H1 (cell line): ENCODE measurements at regions not wholly inside any gene's neighbourhood (a gene's known extent, or its start where the extent isn't known, plus 50 kb on each side); places are given as distances from the start of the nearest gene placed in this dataset.
A peak's percentile ranks its signal among the peaks of the same experiment; 100 is the strongest.

Experiments
- CTCF ChIA-PET: fragments of 300-600 bp; sonication (Branson Sonifier 250); formaldehyde crosslinking; loops from one replicate; lab custom pipeline; 2021; ENCODE audit not compliant: partially characterized antibody; lab: Charles Lee
- POLR2A ChIA-PET: fragments of 300-600 bp; sonication (Branson Sonifier 250); formaldehyde crosslinking; loops from one replicate; lab custom pipeline; 2021; ENCODE audit warnings: inconsistent platforms; ENCODE audit not compliant: partially characterized antibody; lab: Charles Lee
- DNase-seq, 2 experiments: peaks; one replicate each; pipeline versions ENCODE4 v3.0.0 to v3.0.0-alpha.2; 2010 to 2022; ENCODE audit warnings: low spot score in 2 of 2, low read depth in 1 of 2, mixed read lengths in 1 of 2
- FAIRE-seq: peaks from 2 replicates; lab custom pipeline; 2011; peaks lifted over from hg19 to GRCh38; lab: Jason Lieb, UNC
- H2AFZ ChIP-seq: 2 replicates; pipeline ENCODE4 v1.8.1; 2012; ENCODE audit warnings: low read length, inconsistent platforms
- H2AK5ac ChIP-seq: 2 replicates; pipeline ENCODE4 v1.6.1; 2013; ENCODE audit warnings: low read depth, low read length
- H2BK120ac ChIP-seq: replicated peaks from 2 replicates; pipeline ENCODE3; 2013; ENCODE audit warnings: low read depth, low read length, inconsistent platforms
- H2BK12ac ChIP-seq: 2 replicates; pipeline ENCODE4 v1.6.1; 2013; ENCODE audit warnings: low read depth, low read length
- H2BK15ac ChIP-seq: 2 replicates; pipeline ENCODE4 v1.6.1; 2013; ENCODE audit warnings: low read length
- H2BK20ac ChIP-seq: 2 replicates; pipeline ENCODE4 v1.6.1; 2013; ENCODE audit warnings: low read length
- H2BK5ac ChIP-seq: 2 replicates; pipeline ENCODE4 v1.6.1; 2013; ENCODE audit warnings: low read depth, low read length
- H3K14ac ChIP-seq: 2 replicates; pipeline ENCODE4 v1.6.1; 2013; ENCODE audit warnings: inconsistent platforms; ENCODE audit not compliant: insufficient read length
- H3K18ac ChIP-seq: 2 replicates; pipeline ENCODE4 v1.6.1; 2013; ENCODE audit warnings: low read length; ENCODE audit errors: extremely low read depth
- H3K23ac ChIP-seq: 2 replicates; pipeline ENCODE4 v1.6.1; 2013; ENCODE audit warnings: inconsistent platforms; ENCODE audit not compliant: insufficient read length
- H3K23me2 ChIP-seq: 2 replicates; pipeline ENCODE4 v1.6.1; 2013; ENCODE audit warnings: low read depth, low read length
- H3K27ac ChIP-seq: 2 replicates; pipeline ENCODE4 v1.6.1; 2011; ENCODE audit warnings: low read depth, low read length, inconsistent platforms
- H3K27me3 ChIP-seq, 4 experiments: replicated peaks in 1 of 4; 1 replicate in 1 of 4; 2 replicates in 3 of 4; pipeline versions ENCODE4 v1.6.1 to v1.8.1; 2011 to 2013; ENCODE audit warnings: low read length in 3 of 4, mild to moderate bottlenecking in 3 of 4, inconsistent platforms in 2 of 4, mixed read lengths in 2 of 4, moderate library complexity in 1 of 4; ENCODE audit not compliant: control insufficient read depth in 3 of 4, insufficient read depth in 3 of 4; ENCODE audit errors: extremely low read depth in 1 of 4
- H3K36me3 ChIP-seq, 4 experiments: 2 replicates each; pipeline versions ENCODE4 v1.6.1 to v1.8.1; 2011 to 2013; ENCODE audit warnings: mild to moderate bottlenecking in 4 of 4, low read length in 3 of 4, moderate library complexity in 2 of 4, control low read depth in 1 of 4, inconsistent platforms in 1 of 4; ENCODE audit not compliant: insufficient read depth in 4 of 4, control insufficient read depth in 2 of 4
- H3K4ac ChIP-seq: replicated peaks from 2 replicates; pipeline ENCODE3; 2013; ENCODE audit warnings: low read length, low read depth, mixed read lengths, inconsistent platforms; ENCODE audit not compliant: insufficient read length
- H3K4me1 ChIP-seq, 4 experiments: replicated peaks in 1 of 4; 1 replicate in 1 of 4; 2 replicates in 3 of 4; pipeline versions ENCODE4 v1.6.1 to v1.8.1; 2011 to 2013; ENCODE audit warnings: low read length in 3 of 4, inconsistent platforms in 2 of 4, mixed read lengths in 1 of 4; ENCODE audit not compliant: insufficient read depth in 4 of 4, control insufficient read depth in 3 of 4
- H3K4me2 ChIP-seq, 2 experiments: 2 replicates each; pipeline versions ENCODE4 v1.6.1 to v1.8.1; 2011 to 2013; ENCODE audit warnings: low read depth in 2 of 2, low read length in 2 of 2, control low read depth in 1 of 2, inconsistent platforms in 1 of 2, mild to moderate bottlenecking in 1 of 2; ENCODE audit not compliant: insufficient read depth in 1 of 2
- H3K4me3 ChIP-seq, 4 experiments: fragments of 200-600, 300-600 bp in 1 of 4; sonication (generic), shearing (Covaris generic), sonication (Bioruptor Twin) in 1 of 4; 2 replicates each; pipeline versions ENCODE4 v1.5.1 to v1.8.1; 2011 to 2016; ENCODE audit warnings: low read length in 4 of 4, low read depth in 3 of 4, control low read depth in 2 of 4, inconsistent platforms in 2 of 4, mild to moderate bottlenecking in 2 of 4, mixed read lengths in 1 of 4, moderate library complexity in 1 of 4; ENCODE audit not compliant: insufficient read depth in 2 of 4; ENCODE audit errors: extremely low read depth in 1 of 4
- H3K56ac ChIP-seq: replicated peaks from 2 replicates; pipeline ENCODE3; 2013; ENCODE audit warnings: low read depth, mild to moderate bottlenecking, mixed read lengths, low read length, inconsistent platforms; ENCODE audit not compliant: insufficient read length
- H3K79me1 ChIP-seq: 2 replicates; pipeline ENCODE4 v1.6.1; 2013; ENCODE audit warnings: low read depth, low read length, control low read depth
- H3K79me2 ChIP-seq, 2 experiments: 2 replicates each; pipeline versions ENCODE4 v1.6.1 to v1.8.1; 2012 to 2013; ENCODE audit warnings: low read length in 2 of 2, mild to moderate bottlenecking in 2 of 2, inconsistent platforms in 1 of 2; ENCODE audit not compliant: insufficient read depth in 2 of 2, control insufficient read depth in 1 of 2
- H3K9ac ChIP-seq, 4 experiments: replicated peaks in 1 of 4; 1 replicate in 1 of 4; 2 replicates in 3 of 4; pipeline versions ENCODE4 v1.6.1 to v1.8.1; 2011 to 2013; ENCODE audit warnings: low read depth in 3 of 4, low read length in 3 of 4, control low read depth in 2 of 4, mild to moderate bottlenecking in 2 of 4, moderate library complexity in 2 of 4, inconsistent platforms in 1 of 4; ENCODE audit errors: extremely low read depth in 1 of 4
- H3K9me3 ChIP-seq, 2 experiments: 2 replicates each; pipeline versions ENCODE4 v1.6.1 to v1.8.1; 2012 to 2013; ENCODE audit warnings: mild to moderate bottlenecking in 2 of 2, moderate library complexity in 2 of 2, control low read depth in 1 of 2, inconsistent platforms in 1 of 2, low read depth in 1 of 2, low read length in 1 of 2, mixed read lengths in 1 of 2; ENCODE audit not compliant: insufficient read depth in 2 of 2
- H4K20me1 ChIP-seq, 2 experiments: replicated peaks in 1 of 2; 2 replicates each; pipeline versions ENCODE3 to v1.8.1; 2011 to 2013; ENCODE audit warnings: inconsistent platforms in 2 of 2, low read length in 2 of 2, mild to moderate bottlenecking in 1 of 2; ENCODE audit not compliant: insufficient read depth in 2 of 2, control insufficient read depth in 1 of 2
- H4K5ac ChIP-seq: 2 replicates; pipeline ENCODE4 v1.6.1; 2013; ENCODE audit warnings: low read length, low read depth, mixed read lengths, inconsistent platforms; ENCODE audit not compliant: insufficient read length
- H4K8ac ChIP-seq: 2 replicates; pipeline ENCODE4 v1.8.0; 2013; ENCODE audit warnings: mild to moderate bottlenecking, moderate library complexity, low read length, inconsistent platforms; ENCODE audit not compliant: insufficient read depth; ENCODE audit errors: extremely low read depth
- H4K91ac ChIP-seq: replicated peaks from 2 replicates; pipeline ENCODE3; 2013; ENCODE audit warnings: low read length, mixed read lengths, inconsistent platforms; ENCODE audit not compliant: insufficient read length
- CHD1 ChIP-seq: IDR thresholded peaks from 2 replicates; pipeline ENCODE4 v1.6.1; 2012; ENCODE audit warnings: low read depth, low read length, improper control_type of control experiment
- EGR1 ChIP-seq: IDR thresholded peaks from 2 replicates; pipeline ENCODE4 v1.6.1; 2011; ENCODE audit warnings: low read depth, low read length, borderline replicate concordance
- NANOG ChIP-seq: IDR thresholded peaks from 2 replicates; pipeline ENCODE4 v1.6.1; 2011; ENCODE audit warnings: low read length, low read depth, mild to moderate bottlenecking, inconsistent platforms; ENCODE audit not compliant: insufficient read depth, poor library complexity, severe bottlenecking
- TAF1 ChIP-seq: IDR thresholded peaks from 2 replicates; pipeline ENCODE4 v1.6.1; 2011; ENCODE audit warnings: mild to moderate bottlenecking, low read depth, low read length
- WGBS, 2 experiments: shearing (Covaris generic) in 1 of 2; methylation state at CpG; one replicate each; pipeline versions ENCODE4 v1.1.6 to v1.1.7; 2013 to 2015; ENCODE audit warnings: low lambda C conversion rate in 2 of 2, mixed read lengths in 2 of 2, inconsistent platforms in 1 of 2, low coverage in 1 of 2, missing lambda C conversion rate in 1 of 2; ENCODE audit not compliant: insufficient replicate concordance in 2 of 2, insufficient coverage in 1 of 2, insufficient read length in 1 of 2; ENCODE audit errors: extremely low coverage in 1 of 2, missing lambda C conversion rate in 1 of 2; 5-methylcytosine and 5-hydroxymethylcytosine counted together
- TF ChIP-seq, protein P1 (sequence below): IDR thresholded peaks from 2 replicates; pipeline ENCODE4 v1.6.1; 2012; ENCODE audit warnings: inconsistent platforms

DNA sequence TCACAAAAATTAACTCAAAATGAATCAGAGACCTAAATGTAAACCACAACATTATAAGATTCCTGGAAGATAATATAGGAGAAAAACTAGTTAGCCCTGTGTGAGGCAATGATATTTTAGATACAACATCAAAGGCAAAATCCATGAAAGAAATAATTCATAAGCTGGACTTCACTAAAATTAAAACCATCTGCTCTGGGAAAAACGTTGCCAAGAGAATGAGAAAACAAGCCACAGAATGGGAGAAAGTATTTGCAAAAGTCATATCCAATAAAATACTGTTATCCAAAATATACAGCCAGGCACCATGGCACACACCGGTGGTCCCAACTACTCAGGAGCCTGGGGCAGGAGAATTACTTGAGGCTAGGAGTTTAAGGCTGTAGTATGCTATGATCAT, 70.3 kb downstream of the SYF2 start:
- no peaks in the 10 kb centered on the region for H3K23me2 ChIP-seq
- WGBS, 2 experiments: 47% methylated on average over 2 of the region's 2 CpGs; no CpG with 5 or more reads in 1 of the 2 experiments
- no peak overlapping the region for H3K4ac ChIP-seq
- H3K27ac ChIP-seq: no peak overlapping the region
- no peak overlapping the region for H3K4me3 ChIP-seq
- FAIRE-seq (no peak), DNase-seq (peak in 1 of 2 experiments; percentile 1)
- H3K4me1 ChIP-seq: no peaks in the 10 kb centered on the region
- no peak overlapping the region for H4K8ac ChIP-seq
- H2BK120ac ChIP-seq: no peak overlapping the region
- TF ChIP-seq CHD1 (no peak), EGR1 (no peak), TAF1 (no peak), NANOG (no peak)
- TF ChIP-seq, protein P1, sequence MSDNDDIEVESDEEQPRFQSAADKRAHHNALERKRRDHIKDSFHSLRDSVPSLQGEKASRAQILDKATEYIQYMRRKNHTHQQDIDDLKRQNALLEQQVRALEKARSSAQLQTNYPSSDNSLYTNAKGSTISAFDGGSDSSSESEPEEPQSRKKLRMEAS: no peak
- H3K14ac ChIP-seq: no peak overlapping the region
- no peak overlapping the region for H3K56ac ChIP-seq
- no peak overlapping the region for H2BK12ac ChIP-seq
- ChIA-PET POLR2A (no interaction called here), CTCF (interaction anchor here (1.9 kb wide), 1 partner anchor 14 kb away, joined by 6 read pairs; no protein-coding TSS in a partner anchor)
- H3K9ac ChIP-seq: no peak overlapping the region
- no peaks in the 10 kb centered on the region for H3K79me2 ChIP-seq
- no peak overlapping the region for H4K91ac ChIP-seq
- no peak overlapping the region for H2AFZ ChIP-seq
- no peak overlapping the region for H4K5ac ChIP-seq
- H3K23ac ChIP-seq: no peak overlapping the region
- no peak overlapping the region for H2AK5ac ChIP-seq
- no peak overlapping the region for H2BK15ac ChIP-seq
- H3K18ac ChIP-seq: no peak overlapping the region
- H4K20me1 ChIP-seq: no peaks in the 10 kb centered on the region
- no peak overlapping the region for H2BK5ac ChIP-seq
- no peak overlapping the region for H2BK20ac ChIP-seq
- H3K27me3 ChIP-seq: no peaks in the 10 kb centered on the region
- no peaks in the 10 kb centered on the region for H3K79me1 ChIP-seq
- H3K9me3 ChIP-seq: 0 out of 4 replicates have a peak, but pooled peaks cover 0 to 3% of the 10 kb centered on the region in 2 experiments
- H3K4me2 ChIP-seq: no peak overlapping the region
- no peaks in the 10 kb centered on the region for H3K36me3 ChIP-seq
